ENCODE measurements at regions not wholly inside any gene's neighbourhood (a gene's known extent, or its start where the extent isn't known, plus 50 kb on each side); places are given as distances from the start of the nearest gene placed in this dataset.
"Not testable (repeated sequence)": the region's sequence is repeated elsewhere in the genome, so short reads cannot be mapped to it uniquely, and the experiment has no call there.

GRCh38 chr1:55867304-55867843 lies 652.2 kb upstream of the USP24 start:
- Histone ChIP-seq H3K4me3 (ENCODE audit: low read length) (no peak overlapping the region), H3K36me3 (ENCODE audit: control insufficient read depth, insufficient read depth, low read length) (no peaks in the 10 kb centered on the region), H3K4me1 (ENCODE audit: control insufficient read depth, insufficient read depth, low read length) (no peaks in the 10 kb centered on the region), H3K27ac (ENCODE audit: low read length) (no peak overlapping the region), H3K9me3 (ENCODE audit: control insufficient read depth, insufficient read depth, low read length) (no peaks in the 10 kb centered on the region), H3K27me3 (ENCODE audit: control insufficient read depth, insufficient read depth, low read length) (no peaks in the 10 kb centered on the region)
- WGBS (ENCODE audit: insufficient coverage, insufficient read length) = no CpG with 5 or more reads among the region's 3 CpGs
- DNase-seq (ENCODE audit: low read depth, low spot score) = no peak

GRCh38 chr1:55865778-55866177 lies 650.6 kb upstream of the USP24 start:
- not testable (repeated sequence) for H3K27me3 ChIP-seq (ENCODE audit: control insufficient read depth, insufficient read depth, low read length); H3K4me3 ChIP-seq (ENCODE audit: low read length); H3K9me3 ChIP-seq (ENCODE audit: control insufficient read depth, insufficient read depth, low read length); H3K36me3 ChIP-seq (ENCODE audit: control insufficient read depth, insufficient read depth, low read length); H3K27ac ChIP-seq (ENCODE audit: low read length); H3K4me1 ChIP-seq (ENCODE audit: control insufficient read depth, insufficient read depth, low read length); DNase-seq (ENCODE audit: low read depth, low spot score)
- WGBS (ENCODE audit: insufficient coverage, insufficient read length) = no CpG with 5 or more reads among the region's 7 CpGs

- Histone ChIP-seq H3K36me3 (ENCODE audit: control insufficient read depth, insufficient read depth, low read length) (no peaks in the 10 kb centered on the region), H3K4me1 (ENCODE audit: control insufficient read depth, insufficient read depth, low read length) (no peaks in the 10 kb centered on the region), H3K4me3 (ENCODE audit: low read length) (no peak overlapping the region), H3K27ac (ENCODE audit: low read length) (no peak overlapping the region), H3K27me3 (ENCODE audit: control insufficient read depth, insufficient read depth, low read length) (no peaks in the 10 kb centered on the region), H3K9me3 (ENCODE audit: control insufficient read depth, insufficient read depth, low read length) (no peaks in the 10 kb centered on the region)
- WGBS (ENCODE audit: insufficient coverage, insufficient read length) = no CpG with 5 or more reads among the region's 2 CpGs
- no peak for DNase-seq (ENCODE audit: low read depth, low spot score)
Measured at GRCh38 chr1:55864251-55864650, 649.1 kb upstream of the USP24 start.

- no CpG with 5 or more reads among the region's 3 CpGs for WGBS (ENCODE audit: insufficient coverage, insufficient read length)
Measured at GRCh38 chr1:55861676-55862340, 646.6 kb upstream of the USP24 start.

GRCh38 chr1:55860798-55861519 lies 645.8 kb upstream of the USP24 start:
- Histone ChIP-seq H3K27ac (ENCODE audit: low read length) (no peak overlapping the region), H3K4me1 (ENCODE audit: control insufficient read depth, insufficient read depth, low read length) (no peaks in the 10 kb centered on the region), H3K4me3 (ENCODE audit: low read length) (no peak overlapping the region), H3K36me3 (ENCODE audit: control insufficient read depth, insufficient read depth, low read length) (no peaks in the 10 kb centered on the region), H3K27me3 (ENCODE audit: control insufficient read depth, insufficient read depth, low read length) (no peaks in the 10 kb centered on the region), H3K9me3 (ENCODE audit: control insufficient read depth, insufficient read depth, low read length) (no peaks in the 10 kb centered on the region)
- no CpG with 5 or more reads among the region's 6 CpGs for WGBS (ENCODE audit: insufficient coverage, insufficient read length)
- DNase-seq (ENCODE audit: low read depth, low spot score) = no peak

More at GRCh38 chr1:55861676-55862340, 646.6 kb upstream of the USP24 start:
- Histone ChIP-seq H3K4me1 (ENCODE audit: control insufficient read depth, insufficient read depth, low read length) (no peaks in the 10 kb centered on the region), H3K36me3 (ENCODE audit: control insufficient read depth, insufficient read depth, low read length) (no peaks in the 10 kb centered on the region), H3K9me3 (ENCODE audit: control insufficient read depth, insufficient read depth, low read length) (no peaks in the 10 kb centered on the region), H3K4me3 (ENCODE audit: low read length) (no peak overlapping the region), H3K27me3 (ENCODE audit: control insufficient read depth, insufficient read depth, low read length) (no peaks in the 10 kb centered on the region), H3K27ac (ENCODE audit: low read length) (no peak overlapping the region)
- DNase-seq (ENCODE audit: low read depth, low spot score) = no peak

- no peak overlapping the region for H3K27ac ChIP-seq (ENCODE audit: low read length)
- no peaks in the 10 kb centered on the region for H3K4me1 ChIP-seq (ENCODE audit: control insufficient read depth, insufficient read depth, low read length)
- WGBS (ENCODE audit: insufficient coverage, insufficient read length) = no CpG with 5 or more reads among the region's 1 CpG
- no peak overlapping the region for H3K4me3 ChIP-seq (ENCODE audit: low read length)
- H3K36me3 ChIP-seq (ENCODE audit: control insufficient read depth, insufficient read depth, low read length) = no peaks in the 10 kb centered on the region
- no peaks in the 10 kb centered on the region for H3K27me3 ChIP-seq (ENCODE audit: control insufficient read depth, insufficient read depth, low read length)
- H3K9me3 ChIP-seq (ENCODE audit: control insufficient read depth, insufficient read depth, low read length) = no peaks in the 10 kb centered on the region
- DNase-seq (ENCODE audit: low read depth, low spot score) = no peak
Measured at GRCh38 chr1:55860326-55860725, 645.2 kb upstream of the USP24 start.

- no CpG with 5 or more reads among the region's 2 CpGs for WGBS (ENCODE audit: insufficient coverage, insufficient read length)
- Histone ChIP-seq H3K4me1 (ENCODE audit: control insufficient read depth, insufficient read depth, low read length) (no peaks in the 10 kb centered on the region), H3K27ac (ENCODE audit: low read length) (no peak overlapping the region), H3K4me3 (ENCODE audit: low read length) (no peak overlapping the region), H3K36me3 (ENCODE audit: control insufficient read depth, insufficient read depth, low read length) (no peaks in the 10 kb centered on the region), H3K27me3 (ENCODE audit: control insufficient read depth, insufficient read depth, low read length) (no peaks in the 10 kb centered on the region), H3K9me3 (ENCODE audit: control insufficient read depth, insufficient read depth, low read length) (no peaks in the 10 kb centered on the region)
- no peak for DNase-seq (ENCODE audit: low read depth, low spot score)
Measured at GRCh38 chr1:55854911-55855310, 639.7 kb upstream of the USP24 start.

GRCh38 chr1:55848906-55849305 lies 633.7 kb upstream of the USP24 start:
- no CpG with 5 or more reads among the region's 1 CpG for WGBS (ENCODE audit: insufficient coverage, insufficient read length)
- DNase-seq (ENCODE audit: low read depth, low spot score) = no peak

GRCh38 chr1:55846051-55846450 lies 630.9 kb upstream of the USP24 start:
- Histone ChIP-seq H3K27ac (ENCODE audit: low read length) (no peak overlapping the region), H3K36me3 (ENCODE audit: control insufficient read depth, insufficient read depth, low read length) (no peaks in the 10 kb centered on the region), H3K4me1 (ENCODE audit: control insufficient read depth, insufficient read depth, low read length) (no peaks in the 10 kb centered on the region), H3K27me3 (ENCODE audit: control insufficient read depth, insufficient read depth, low read length) (no peaks in the 10 kb centered on the region), H3K9me3 (ENCODE audit: control insufficient read depth, insufficient read depth, low read length) (no peaks in the 10 kb centered on the region), H3K4me3 (ENCODE audit: low read length) (no peak overlapping the region)
- no peak for DNase-seq (ENCODE audit: low read depth, low spot score)
- WGBS (ENCODE audit: insufficient coverage, insufficient read length) = no CpG with 5 or more reads among the region's 2 CpGs

More at GRCh38 chr1:55848906-55849305, 633.7 kb upstream of the USP24 start:
- Histone ChIP-seq H3K4me1 (ENCODE audit: control insufficient read depth, insufficient read depth, low read length) (no peaks in the 10 kb centered on the region), H3K4me3 (ENCODE audit: low read length) (no peak overlapping the region), H3K27ac (ENCODE audit: low read length) (no peak overlapping the region), H3K9me3 (ENCODE audit: control insufficient read depth, insufficient read depth, low read length) (no peaks in the 10 kb centered on the region), H3K27me3 (ENCODE audit: control insufficient read depth, insufficient read depth, low read length) (no peaks in the 10 kb centered on the region), H3K36me3 (ENCODE audit: control insufficient read depth, insufficient read depth, low read length) (no peaks in the 10 kb centered on the region)

GRCh38 chr1:55844322-55844721 lies 629.2 kb upstream of the USP24 start:
- no CpG with 5 or more reads among the region's 1 CpG for WGBS (ENCODE audit: insufficient coverage, insufficient read length)
- no peaks in the 10 kb centered on the region for H3K36me3 ChIP-seq (ENCODE audit: control insufficient read depth, insufficient read depth, low read length)
- no peak overlapping the region for H3K27ac ChIP-seq (ENCODE audit: low read length)
- H3K4me1 ChIP-seq (ENCODE audit: control insufficient read depth, insufficient read depth, low read length) = no peaks in the 10 kb centered on the region
- no peaks in the 10 kb centered on the region for H3K27me3 ChIP-seq (ENCODE audit: control insufficient read depth, insufficient read depth, low read length)
- H3K4me3 ChIP-seq (ENCODE audit: low read length) = no peak overlapping the region
- no peaks in the 10 kb centered on the region for H3K9me3 ChIP-seq (ENCODE audit: control insufficient read depth, insufficient read depth, low read length)
- no peak for DNase-seq (ENCODE audit: low read depth, low spot score)
